LHCN-M2 (cell line): ENCODE measurements at regions not wholly inside any gene's neighbourhood (a gene's known extent, or its start where the extent isn't known, plus 50 kb on each side); places are given as distances from the start of the nearest gene placed in this dataset.

Experiments
- DNase-seq: peaks from one replicate; pipeline ENCODE4 v3.0.0-alpha.2; 2012; ENCODE audit warnings: low read depth

- no peak for DNase-seq
Measured at GRCh38 chr2:481388-481787, 193.5 kb upstream of the ALKAL2 start.

DNA sequence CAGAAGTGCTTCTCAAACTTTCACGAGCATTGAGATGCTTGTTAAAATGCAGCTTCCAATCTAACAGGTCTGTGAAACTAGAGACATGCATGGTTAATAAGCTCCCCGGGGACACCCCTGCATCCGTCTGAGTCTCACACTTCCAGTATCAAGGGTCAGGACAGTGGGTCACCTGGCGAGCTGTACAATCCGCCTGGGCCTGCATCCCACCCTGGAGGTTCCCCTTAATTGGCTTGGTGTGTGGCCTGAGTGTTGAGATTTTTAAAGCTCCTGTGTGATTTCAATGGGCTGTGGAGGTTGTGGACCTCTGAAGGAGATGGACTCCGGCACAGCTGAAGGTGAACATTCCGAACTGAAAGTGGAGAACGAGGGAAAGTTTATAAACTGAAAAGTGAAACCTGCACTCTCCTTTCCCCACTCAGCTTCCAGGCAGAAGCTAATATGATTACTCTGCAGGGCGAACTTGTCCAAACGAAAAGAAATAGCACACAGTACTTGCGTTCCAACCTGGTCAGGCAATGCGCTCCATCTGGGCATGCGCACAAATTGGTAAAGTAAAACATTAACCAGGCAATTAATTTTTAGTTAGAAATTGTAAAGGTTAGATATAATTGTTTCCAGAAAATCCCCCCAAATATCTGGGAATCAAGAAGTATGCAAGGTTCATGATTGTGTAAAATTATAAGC is 191.7 kb upstream of the ALKAL2 start:
- DNase-seq = no peak

DNA sequence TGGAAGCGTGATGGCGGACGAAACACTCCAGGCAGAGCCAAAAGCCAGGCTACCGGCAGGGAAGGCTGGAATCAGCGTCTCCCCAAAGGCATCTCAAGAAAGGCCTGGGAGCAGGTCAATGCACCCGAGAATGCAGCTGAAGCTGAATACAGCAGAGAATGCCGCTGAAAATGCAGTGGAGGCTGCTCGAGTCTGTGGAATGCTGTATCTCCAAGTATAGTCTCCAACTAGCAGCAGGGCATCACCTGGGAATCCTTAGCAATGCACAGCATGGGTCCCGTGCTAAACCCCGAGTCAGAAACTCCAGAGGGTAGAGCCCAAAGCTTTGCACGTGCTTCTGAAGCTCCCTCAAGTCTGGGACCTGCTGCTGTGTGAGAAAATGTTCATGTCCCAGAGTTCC is 191.1 kb upstream of the ALKAL2 start:
- no peak for DNase-seq

GRCh38 chr2:471560-471959 is 183.7 kb upstream of the ALKAL2 start:
- no peak for DNase-seq

GRCh38 chr2:469514-469913 is 181.6 kb upstream of the ALKAL2 start:
- DNase-seq = no peak

- DNase-seq = no peak
Measured at GRCh38 chr2:468648-469336, 180.9 kb upstream of the ALKAL2 start.

DNA sequence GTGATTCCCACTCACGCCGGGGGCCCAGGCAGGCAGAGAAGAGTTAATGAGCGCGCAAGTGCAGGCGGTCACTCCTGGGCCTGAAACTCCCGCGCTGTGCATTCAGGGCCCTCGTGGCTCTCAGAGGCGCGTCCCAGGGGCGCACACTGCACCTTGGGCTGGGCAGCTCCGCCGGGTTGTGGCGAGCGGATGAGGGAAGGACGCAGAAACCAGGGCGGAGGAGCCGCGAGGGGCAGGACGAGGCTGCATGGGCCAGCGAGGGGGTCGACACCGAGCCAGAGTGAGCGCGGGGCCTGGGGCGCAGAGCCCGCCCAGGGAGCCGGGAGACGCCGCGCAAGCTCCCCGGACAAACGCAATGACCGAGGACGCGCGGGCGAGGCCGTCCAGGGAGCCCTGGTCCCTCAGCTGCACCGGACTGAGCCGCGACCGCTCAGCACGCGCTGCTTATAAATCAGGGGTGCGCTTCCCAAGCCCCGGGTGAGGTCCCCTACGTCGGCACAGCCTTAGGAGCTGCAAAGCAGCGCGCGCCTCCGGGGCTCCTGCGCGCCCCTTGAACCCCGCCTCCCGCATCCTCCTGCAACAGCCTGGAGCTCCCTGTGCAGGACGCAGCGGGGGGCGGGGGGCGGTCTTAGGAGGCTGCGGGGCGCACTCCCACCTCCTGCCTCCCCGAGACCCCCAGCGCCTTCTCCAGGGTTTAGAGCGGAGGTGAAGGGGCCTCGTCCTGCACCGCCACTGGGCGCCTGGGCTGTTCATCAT is 180.2 kb upstream of the ALKAL2 start:
- DNase-seq = no peak

DNA sequence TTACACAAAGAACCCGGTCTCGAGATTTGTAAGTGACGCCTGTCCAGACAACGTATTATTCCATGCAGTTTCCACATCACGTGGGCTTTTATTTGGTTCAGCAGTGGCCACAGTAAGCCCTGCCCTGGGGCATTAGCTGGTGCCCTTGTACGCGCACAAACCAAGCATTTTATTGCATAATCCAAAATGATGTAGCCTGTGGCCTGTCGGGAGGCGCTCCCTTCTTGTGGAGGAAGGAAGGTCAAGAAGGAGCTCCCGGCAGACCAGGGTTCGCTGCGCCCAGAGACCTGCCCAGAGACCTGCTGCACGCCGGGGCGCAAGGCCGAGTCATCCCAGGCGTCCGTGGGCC is 179.6 kb upstream of the ALKAL2 start:
- no peak for DNase-seq

GRCh38 chr2:467101-467500 is 179.2 kb upstream of the ALKAL2 start:
- DNase-seq = no peak

- DNase-seq = no peak
Measured at GRCh38 chr2:464562-465309, 176.8 kb upstream of the ALKAL2 start.

DNA sequence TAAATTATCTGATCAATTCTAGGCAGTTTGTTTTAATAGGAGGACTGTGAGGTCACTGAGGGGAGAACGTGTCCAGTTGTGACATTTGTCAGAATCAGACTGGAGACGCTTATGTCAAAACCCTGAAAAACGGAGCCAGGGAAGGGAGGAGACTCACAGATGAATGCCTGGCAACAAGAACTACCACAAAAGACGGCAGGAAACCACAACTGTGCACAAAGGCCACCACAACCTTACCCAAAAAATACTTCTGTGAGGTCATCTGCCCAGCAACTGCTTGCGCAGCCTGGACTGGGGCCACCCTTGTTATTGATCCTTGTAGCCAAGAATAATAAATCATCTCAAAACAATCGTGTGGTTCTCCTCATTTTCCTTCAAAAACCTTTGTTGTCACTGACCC is 173.0 kb upstream of the ALKAL2 start:
- no peak for DNase-seq

DNA sequence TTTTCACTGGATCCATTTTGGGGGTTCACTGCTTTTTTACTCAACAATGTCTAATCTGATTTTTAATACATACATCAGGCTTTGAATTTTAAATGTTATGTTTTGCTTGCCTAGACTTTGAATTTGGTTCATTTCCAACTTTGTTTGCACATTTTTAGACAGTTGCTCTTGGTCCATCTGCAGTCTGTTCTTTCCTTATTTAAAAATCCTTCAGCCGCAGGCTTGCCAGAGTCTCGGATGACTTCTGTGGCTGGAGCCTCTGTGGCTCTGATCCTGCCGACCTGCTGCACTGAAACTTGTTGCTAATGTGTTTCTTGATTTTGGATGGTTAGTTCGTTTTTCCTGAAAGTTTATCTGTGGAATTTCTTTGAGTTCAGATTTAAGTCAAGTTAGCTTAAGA is 172.0 kb upstream of the ALKAL2 start:
- DNase-seq = no peak

GRCh38 chr2:458425-458815 is 170.5 kb upstream of the ALKAL2 start:
- no peak for DNase-seq

- no peak for DNase-seq
Measured at GRCh38 chr2:457792-458424, 170.0 kb upstream of the ALKAL2 start.

DNA sequence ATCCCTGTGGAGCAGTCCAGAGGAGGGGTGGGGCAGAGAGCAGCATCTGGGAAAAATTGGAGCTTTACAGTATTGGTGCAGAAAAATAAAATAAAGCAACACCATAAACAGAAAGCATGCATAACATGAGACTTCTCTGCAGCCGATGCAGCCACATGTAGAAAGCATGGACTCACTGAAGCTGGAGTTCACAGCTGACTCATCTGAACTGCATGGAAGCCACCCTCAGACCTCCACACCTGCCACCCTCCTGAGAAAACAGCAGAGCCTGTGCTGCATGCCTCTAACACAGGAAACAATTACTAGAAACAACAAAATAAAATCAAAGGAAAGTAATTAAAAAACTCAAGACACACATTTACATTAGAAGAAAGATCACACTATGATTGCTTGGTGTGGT is 169.4 kb upstream of the ALKAL2 start:
- DNase-seq = no peak

DNA sequence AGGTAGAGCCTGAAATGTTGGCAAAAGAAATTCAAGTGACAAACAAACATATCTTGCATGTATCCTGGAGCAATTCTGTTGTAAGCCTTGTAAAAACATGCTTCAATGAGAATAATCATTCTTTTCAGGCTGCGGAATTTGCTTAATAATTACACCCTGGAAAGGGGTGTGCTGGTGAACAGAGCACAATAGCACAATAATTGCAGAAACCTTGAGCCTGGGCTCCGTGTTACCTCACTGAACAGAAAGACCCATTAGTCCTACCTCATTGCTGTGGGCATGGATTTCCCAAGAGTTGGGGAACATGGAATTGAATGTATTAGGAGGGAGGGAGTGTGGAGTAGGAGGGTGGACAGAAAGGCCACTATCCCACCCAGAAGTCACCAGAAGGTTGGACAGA is 168.0 kb upstream of the ALKAL2 start:
- DNase-seq = no peak

GRCh38 chr2:455015-455705 is 167.3 kb upstream of the ALKAL2 start:
- DNase-seq = no peak

- DNase-seq = no peak
Measured at GRCh38 chr2:453132-453531, 165.2 kb upstream of the ALKAL2 start.

GRCh38 chr2:451495-451894 is 163.6 kb upstream of the ALKAL2 start:
- DNase-seq = no peak

GRCh38 chr2:449246-450067 is 161.6 kb upstream of the ALKAL2 start:
- DNase-seq = no peak
